ENCODE measurements at regions not wholly inside any gene's neighbourhood (a gene's known extent, or its start where the extent isn't known, plus 50 kb on each side); places are given as distances from the start of the nearest gene placed in this dataset.
A peak's percentile ranks its signal among the peaks of the same experiment; 100 is the strongest.

DNA sequence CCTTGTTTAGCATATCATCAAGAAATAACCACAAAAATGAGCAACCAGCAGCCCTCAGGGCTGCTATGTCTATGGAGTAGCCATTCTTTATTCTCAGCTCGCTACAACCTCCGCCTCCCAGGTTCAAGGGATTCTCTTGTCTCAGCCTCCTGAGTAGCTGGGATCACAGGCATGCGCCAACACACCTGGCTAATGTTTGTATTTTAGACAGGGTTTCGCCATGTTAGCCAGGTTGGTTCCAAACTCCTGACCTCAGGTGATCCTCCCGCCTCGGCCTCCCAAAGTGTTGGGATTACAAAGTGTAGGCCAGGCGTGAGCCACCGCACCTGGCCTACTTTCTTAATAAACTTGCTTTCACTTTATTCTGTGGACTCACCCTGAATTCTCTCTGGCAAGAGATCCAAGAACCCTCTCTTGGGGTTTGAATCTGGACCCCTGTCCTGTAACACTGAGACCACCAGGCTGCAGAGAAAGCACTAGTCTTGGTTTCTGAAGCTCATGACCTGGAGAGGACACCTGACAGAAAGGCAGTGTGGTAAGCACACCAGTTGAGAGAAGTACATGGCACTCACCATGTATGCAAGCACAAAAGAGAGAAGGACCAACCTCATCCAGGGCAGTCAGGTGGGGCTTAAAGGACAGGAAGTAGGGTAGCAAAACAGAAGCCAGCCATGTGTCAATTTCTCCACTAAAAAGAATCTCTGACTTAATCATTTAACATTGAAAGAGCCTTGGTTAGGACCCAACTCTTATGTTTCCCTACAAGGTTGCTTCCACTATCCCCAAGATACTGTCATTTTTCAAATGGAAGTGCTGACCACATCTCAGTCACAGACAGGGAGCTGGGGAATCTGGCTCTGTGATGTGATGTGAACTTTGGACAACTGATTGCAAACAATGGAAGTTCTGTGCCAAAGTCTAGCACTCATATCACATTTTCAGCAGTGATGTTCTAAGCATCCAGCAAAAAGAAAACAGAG is 97.4 kb upstream of the DST start (continued):
- TF ChIP-seq POLR2G (IDR thresholded peaks at IDR 0.05; ENCODE audit: low read depth, low read length), result no peak
- TF ChIP-seq SMAD3 (CRISPR knock-in tag; IDR thresholded peaks at IDR 0.05), result 0 out of 2 replicates have a peak, but pooled peaks have one; percentile 52
- no peak for TF ChIP-seq ZKSCAN1 (IDR thresholded peaks at IDR 0.05; ENCODE audit: low read length)
- TF ChIP-seq, protein P1, sequence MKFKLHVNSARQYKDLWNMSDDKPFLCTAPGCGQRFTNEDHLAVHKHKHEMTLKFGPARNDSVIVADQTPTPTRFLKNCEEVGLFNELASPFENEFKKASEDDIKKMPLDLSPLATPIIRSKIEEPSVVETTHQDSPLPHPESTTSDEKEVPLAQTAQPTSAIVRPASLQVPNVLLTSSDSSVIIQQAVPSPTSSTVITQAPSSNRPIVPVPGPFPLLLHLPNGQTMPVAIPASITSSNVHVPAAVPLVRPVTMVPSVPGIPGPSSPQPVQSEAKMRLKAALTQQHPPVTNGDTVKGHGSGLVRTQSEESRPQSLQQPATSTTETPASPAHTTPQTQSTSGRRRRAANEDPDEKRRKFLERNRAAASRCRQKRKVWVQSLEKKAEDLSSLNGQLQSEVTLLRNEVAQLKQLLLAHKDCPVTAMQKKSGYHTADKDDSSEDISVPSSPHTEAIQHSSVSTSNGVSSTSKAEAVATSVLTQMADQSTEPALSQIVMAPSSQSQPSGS (CRISPR knock-in tag; IDR thresholded peaks at IDR 0.05), result 0 out of 2 replicates have a peak, but pooled peaks have one; percentile 58
- TF ChIP-seq, protein P2, sequence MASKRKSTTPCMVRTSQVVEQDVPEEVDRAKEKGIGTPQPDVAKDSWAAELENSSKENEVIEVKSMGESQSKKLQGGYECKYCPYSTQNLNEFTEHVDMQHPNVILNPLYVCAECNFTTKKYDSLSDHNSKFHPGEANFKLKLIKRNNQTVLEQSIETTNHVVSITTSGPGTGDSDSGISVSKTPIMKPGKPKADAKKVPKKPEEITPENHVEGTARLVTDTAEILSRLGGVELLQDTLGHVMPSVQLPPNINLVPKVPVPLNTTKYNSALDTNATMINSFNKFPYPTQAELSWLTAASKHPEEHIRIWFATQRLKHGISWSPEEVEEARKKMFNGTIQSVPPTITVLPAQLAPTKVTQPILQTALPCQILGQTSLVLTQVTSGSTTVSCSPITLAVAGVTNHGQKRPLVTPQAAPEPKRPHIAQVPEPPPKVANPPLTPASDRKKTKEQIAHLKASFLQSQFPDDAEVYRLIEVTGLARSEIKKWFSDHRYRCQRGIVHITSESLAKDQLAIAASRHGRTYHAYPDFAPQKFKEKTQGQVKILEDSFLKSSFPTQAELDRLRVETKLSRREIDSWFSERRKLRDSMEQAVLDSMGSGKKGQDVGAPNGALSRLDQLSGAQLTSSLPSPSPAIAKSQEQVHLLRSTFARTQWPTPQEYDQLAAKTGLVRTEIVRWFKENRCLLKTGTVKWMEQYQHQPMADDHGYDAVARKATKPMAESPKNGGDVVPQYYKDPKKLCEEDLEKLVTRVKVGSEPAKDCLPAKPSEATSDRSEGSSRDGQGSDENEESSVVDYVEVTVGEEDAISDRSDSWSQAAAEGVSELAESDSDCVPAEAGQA (IDR thresholded peaks at IDR 0.05; ENCODE audit: low read depth), result no peak
- TF ChIP-seq, protein P2 (CRISPR knock-in tag; IDR thresholded peaks at IDR 0.05; ENCODE audit: borderline replicate concordance), result no peak
- TF ChIP-seq ZNF230 (CRISPR knock-in tag; IDR thresholded peaks at IDR 0.05), result no peak
- TF ChIP-seq ZBTB8A (CRISPR knock-in tag; IDR thresholded peaks at IDR 0.05; ENCODE audit: borderline replicate concordance, low read depth), result no peak
- peak; percentile 62 for TF ChIP-seq FOXA3 (CRISPR knock-in tag; IDR thresholded peaks at IDR 0.05)
- TF ChIP-seq GABPA (IDR thresholded peaks at IDR 0.05; ENCODE audit: low read depth, low read length), result no peak
- 0 out of 2 replicates have a peak, but pooled peaks have one; percentile 48 for TF ChIP-seq GABPA (CRISPR knock-in tag; IDR thresholded peaks at IDR 0.05; ENCODE audit: low read depth)
- no peak for TF ChIP-seq KLF11 (CRISPR knock-in tag; IDR thresholded peaks at IDR 0.05)
- no peak for TF ChIP-seq GZF1 (CRISPR knock-in tag; IDR thresholded peaks at IDR 0.05)
- TF ChIP-seq ZNF34 (CRISPR knock-in tag; IDR thresholded peaks at IDR 0.05; ENCODE audit: borderline replicate concordance), result no peak
- no peak for TF ChIP-seq ZNF460 (CRISPR knock-in tag; IDR thresholded peaks at IDR 0.05; ENCODE audit: borderline replicate concordance)
- TF ChIP-seq, protein P3, sequence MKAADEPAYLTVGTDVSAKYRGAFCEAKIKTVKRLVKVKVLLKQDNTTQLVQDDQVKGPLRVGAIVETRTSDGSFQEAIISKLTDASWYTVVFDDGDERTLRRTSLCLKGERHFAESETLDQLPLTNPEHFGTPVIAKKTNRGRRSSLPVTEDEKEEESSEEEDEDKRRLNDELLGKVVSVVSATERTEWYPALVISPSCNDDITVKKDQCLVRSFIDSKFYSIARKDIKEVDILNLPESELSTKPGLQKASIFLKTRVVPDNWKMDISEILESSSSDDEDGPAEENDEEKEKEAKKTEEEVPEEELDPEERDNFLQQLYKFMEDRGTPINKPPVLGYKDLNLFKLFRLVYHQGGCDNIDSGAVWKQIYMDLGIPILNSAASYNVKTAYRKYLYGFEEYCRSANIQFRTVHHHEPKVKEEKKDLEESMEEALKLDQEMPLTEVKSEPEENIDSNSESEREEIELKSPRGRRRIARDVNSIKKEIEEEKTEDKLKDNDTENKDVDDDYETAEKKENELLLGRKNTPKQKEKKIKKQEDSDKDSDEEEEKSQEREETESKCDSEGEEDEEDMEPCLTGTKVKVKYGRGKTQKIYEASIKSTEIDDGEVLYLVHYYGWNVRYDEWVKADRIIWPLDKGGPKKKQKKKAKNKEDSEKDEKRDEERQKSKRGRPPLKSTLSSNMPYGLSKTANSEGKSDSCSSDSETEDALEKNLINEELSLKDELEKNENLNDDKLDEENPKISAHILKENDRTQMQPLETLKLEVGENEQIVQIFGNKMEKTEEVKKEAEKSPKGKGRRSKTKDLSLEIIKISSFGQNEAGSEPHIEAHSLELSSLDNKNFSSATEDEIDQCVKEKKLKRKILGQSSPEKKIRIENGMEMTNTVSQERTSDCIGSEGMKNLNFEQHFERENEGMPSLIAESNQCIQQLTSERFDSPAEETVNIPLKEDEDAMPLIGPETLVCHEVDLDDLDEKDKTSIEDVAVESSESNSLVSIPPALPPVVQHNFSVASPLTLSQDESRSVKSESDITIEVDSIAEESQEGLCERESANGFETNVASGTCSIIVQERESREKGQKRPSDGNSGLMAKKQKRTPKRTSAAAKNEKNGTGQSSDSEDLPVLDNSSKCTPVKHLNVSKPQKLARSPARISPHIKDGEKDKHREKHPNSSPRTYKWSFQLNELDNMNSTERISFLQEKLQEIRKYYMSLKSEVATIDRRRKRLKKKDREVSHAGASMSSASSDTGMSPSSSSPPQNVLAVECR (CRISPR knock-in tag; IDR thresholded peaks at IDR 0.05; ENCODE audit: borderline replicate concordance), result no peak; the same call in 1 of the 2 replicates
- no peak for TF ChIP-seq AKAP8 (CRISPR knock-in tag; IDR thresholded peaks at IDR 0.05)
- no peak for TF ChIP-seq RFX1 (IDR thresholded peaks at IDR 0.05)
- TF ChIP-seq PHF21A (CRISPR knock-in tag; IDR thresholded peaks at IDR 0.05), result no peak

Data from HepG2 (cell line).